ENCODE measurements at regions not wholly inside any gene's neighbourhood (a gene's known extent, or its start where the extent isn't known, plus 50 kb on each side); places are given as distances from the start of the nearest gene placed in this dataset.
A peak's percentile ranks its signal among the peaks of the same experiment; 100 is the strongest.
"Not testable (repeated sequence)": the region's sequence is repeated elsewhere in the genome, so short reads cannot be mapped to it uniquely, and the experiment has no call there.

GRCh38 chrX:18102006-18102405, 118.7 kb downstream of the BEND2 start:
- DNase-seq = no peak

GRCh38 chrX:18101087-18101486, 119.6 kb downstream of the BEND2 start:
- no peak for DNase-seq

- peak; percentile 5 for DNase-seq
These were observed 120.9 kb downstream of the BEND2 start for GRCh38 chrX:18099745-18100144.

DNA sequence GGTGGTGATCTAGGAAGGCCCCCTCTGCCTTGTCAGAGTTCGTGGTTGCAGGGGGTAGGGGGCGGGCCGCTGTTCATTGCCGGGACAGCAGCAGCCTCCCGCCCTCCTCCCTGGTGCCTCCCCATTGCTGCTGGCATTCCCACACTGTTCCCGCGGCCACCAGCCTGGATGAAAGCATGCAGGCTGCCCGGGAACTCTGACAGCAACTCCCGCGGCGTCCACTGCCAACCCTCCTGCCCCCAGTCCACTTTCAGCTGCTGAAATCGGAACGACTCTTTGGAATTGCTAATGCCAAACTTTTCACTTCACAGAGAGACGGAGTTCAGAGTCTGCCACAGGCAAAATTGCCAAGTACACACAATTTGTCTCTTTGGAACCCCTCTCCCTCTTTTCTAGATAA, 121.9 kb downstream of the BEND2 start:
- no peak for DNase-seq

DNA sequence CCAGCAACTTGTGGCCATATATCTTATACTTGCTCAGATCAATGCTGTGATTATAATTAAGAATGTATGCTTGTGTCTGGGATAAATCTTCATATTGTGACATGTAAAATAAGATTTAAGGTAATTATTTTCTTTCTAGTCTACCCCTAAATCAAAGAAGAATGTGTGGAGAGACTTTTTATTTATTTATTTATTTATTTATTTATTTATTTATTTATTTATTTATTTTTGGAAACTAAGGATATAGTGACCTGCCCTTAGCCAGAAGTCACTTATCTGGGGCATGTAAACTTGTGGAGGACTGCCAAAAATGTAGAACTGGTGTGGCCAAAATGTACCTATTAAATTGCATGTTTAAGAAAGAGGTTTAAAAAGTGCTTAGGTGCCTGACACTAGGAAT, 144.3 kb downstream of the BEND2 start:
- DNase-seq = no peak

GRCh38 chrX:18075603-18076002, 145.1 kb downstream of the BEND2 start:
- peak; percentile 96 for DNase-seq

DNA sequence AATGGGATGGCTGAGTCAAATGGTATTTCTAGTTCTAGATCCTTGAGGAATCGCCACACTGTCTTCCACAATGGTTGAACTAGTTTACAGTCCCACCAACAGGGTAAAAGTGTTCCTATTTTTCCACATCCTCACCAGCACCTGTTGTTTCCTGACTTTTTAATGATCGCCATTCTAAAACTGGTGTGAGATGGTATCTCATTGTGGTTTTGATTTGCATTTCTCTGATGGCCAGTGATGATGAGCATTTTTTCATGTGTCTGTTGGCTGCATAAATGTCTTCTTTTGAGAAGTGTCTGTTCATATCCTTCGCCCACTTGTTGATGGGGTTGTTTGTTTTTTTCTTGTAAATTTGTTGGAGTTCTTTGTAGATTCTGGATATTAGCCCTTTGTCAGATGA, 152.6 kb downstream of the BEND2 start:
- not testable (repeated sequence) for DNase-seq

- DNase-seq = peak; percentile 97
These were observed 154.7 kb downstream of the BEND2 start for GRCh38 chrX:18065956-18066355.

DNA sequence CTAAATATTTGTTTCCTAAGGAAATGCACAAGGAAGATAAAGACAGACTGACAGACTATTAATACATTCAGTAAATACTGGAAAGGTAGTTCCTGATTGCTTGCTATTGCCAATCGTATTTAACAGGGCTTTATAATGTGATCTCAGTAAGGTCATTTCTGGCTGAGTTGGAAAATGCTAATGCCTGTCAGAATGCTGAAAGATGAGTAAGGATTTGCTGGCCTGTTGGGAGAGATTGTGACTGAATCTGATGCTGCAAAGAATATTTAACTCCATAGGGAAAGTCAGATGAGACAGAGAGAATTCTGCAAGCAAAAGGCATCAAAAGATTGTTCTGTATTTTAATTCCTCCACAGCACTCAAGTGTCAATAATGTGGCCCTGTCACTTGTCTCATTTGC, 169.0 kb downstream of the BEND2 start:
- no peak for DNase-seq

GRCh38 chrX:18047491-18047890, 173.2 kb downstream of the BEND2 start:
- no peak for DNase-seq

- no peak for DNase-seq
These were observed 175.2 kb downstream of the BEND2 start for GRCh38 chrX:18045436-18045835.

DNA sequence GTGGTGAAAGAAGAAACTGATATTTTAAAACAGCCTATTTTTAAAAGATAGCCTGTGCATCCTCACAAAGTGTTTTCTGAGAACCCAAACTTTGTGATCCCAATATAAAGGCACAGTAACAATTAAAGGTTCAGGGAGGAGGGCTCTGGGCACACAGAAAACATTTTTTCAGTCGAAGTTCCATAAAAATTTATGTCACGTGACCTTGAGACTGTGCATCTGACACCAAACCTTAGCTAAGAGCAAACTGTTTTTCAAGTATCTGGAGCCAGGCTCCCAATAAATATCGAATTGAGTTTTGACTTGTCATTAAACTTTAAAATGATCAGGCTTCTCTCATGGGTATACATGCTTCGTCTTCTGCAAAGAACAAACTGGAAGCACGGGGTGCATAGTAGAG, 177.9 kb downstream of the BEND2 start:
- DNase-seq = no peak

GRCh38 chrX:18041656-18042055, 179.0 kb downstream of the BEND2 start:
- no peak for DNase-seq

- DNase-seq = no peak
These were observed 177.9 kb upstream of the RAI2 start for GRCh38 chrX:18039023-18039422.

- DNase-seq = no peak
These were observed 175.3 kb upstream of the RAI2 start for GRCh38 chrX:18036394-18036793.

- DNase-seq = no peak
These were observed 173.8 kb upstream of the RAI2 start for GRCh38 chrX:18034945-18035344.

- no peak for DNase-seq
These were observed 173.4 kb upstream of the RAI2 start for GRCh38 chrX:18034504-18034903.

DNA sequence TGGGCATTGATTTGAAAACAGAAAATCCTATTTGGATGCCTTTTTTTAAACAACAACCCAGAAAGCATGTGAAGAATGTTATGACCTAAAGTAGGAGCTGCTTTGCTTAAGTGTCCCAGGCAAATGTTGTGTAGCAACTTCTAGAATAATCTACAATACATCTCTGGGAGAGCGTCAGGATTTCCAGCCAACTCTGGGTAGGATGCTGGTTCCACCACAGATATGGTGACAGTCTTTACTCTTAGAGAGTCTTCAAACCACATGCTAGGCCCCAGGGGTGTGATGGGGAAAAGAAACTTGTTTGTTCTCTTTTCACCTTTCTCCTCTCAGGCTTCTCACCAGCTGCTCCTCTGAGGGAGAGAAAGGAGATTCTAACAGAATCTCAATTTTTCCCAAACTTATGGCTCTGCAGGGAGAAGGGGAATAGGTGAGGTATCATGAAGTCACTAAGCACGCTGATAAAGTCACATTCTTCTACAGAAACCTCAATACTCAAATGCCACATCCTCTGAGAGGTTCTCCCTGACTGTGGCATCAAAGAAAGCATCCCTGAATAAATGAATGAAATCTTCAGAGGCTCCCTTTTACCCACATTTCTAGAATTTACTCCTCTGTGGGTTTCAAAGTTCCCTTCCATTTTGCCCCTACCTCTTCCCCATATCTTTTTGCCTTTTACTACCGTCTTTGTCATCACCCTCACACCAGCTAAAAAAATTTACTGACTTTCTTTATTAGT, 171.6 kb upstream of the RAI2 start:
- no peak for DNase-seq

- DNase-seq = no peak
These were observed 170.8 kb upstream of the RAI2 start for GRCh38 chrX:18031726-18032375.

DNA sequence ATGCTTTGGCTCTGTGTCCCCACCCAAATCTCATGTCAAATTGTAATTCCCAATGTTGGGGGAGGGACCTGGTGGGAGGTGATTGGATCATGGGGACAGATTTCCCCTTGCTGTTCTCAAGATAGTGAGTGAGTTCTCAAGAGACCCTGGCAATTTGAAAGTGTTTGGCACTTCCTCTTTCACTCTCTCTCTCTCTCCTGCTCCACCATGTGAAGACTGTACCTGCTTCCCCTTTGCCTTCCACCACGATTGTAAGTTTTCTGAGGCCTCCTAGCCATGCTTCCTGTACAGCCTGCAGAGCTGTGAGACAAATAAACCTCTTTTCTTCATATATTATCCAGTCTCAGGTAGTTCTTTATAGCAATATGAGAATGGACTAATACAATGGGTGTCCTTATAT, 169.6 kb upstream of the RAI2 start:
- DNase-seq = not testable (repeated sequence)

GRCh38 chrX:18026166-18026565, 165.1 kb upstream of the RAI2 start:
- no peak for DNase-seq

GRCh38 chrX:18017411-18017810, 156.3 kb upstream of the RAI2 start:
- peak; percentile 93 for DNase-seq

GRCh38 chrX:18016941-18017340, 155.8 kb upstream of the RAI2 start:
- DNase-seq = no peak

- peak; percentile 7 for DNase-seq
These were observed 149.2 kb upstream of the RAI2 start for GRCh38 chrX:18010253-18010652.

DNA sequence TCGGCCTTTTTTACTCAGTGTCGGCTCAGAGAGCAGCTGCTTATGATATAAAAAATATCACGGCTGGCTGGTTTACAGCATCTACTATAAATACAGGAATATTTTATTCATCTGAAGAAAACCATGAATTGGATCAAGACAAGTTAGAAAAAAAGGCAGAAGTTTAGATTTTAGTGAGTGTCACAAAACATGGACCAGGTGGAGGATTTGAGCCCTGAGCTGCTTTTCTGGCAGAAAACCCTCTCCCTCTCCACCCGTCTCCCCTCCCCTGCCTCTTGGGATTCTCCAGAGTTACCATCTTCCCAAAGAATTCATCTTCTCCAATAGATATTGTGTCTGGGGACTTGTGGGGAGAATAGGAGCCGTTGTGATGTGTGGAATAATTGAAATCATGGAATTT, 142.8 kb upstream of the RAI2 start:
- DNase-seq = no peak
